Tibial artery (tissue), 4 donors: ENCODE measurements at regions not wholly inside any gene's neighbourhood (a gene's known extent, or its start where the extent isn't known, plus 50 kb on each side); places are given as distances from the start of the nearest gene placed in this dataset.

ENCODE experiments used
- DNase-seq, 2 donors: peaks; one replicate each; pipeline ENCODE4 v3.0.0-alpha.2; 2019
- H3K27ac ChIP-seq, 2 donors: fragments of 200-600 bp; sonication (generic) in 1 of 2; 1 replicate in 1 of 2; 2 replicates in 1 of 2; pipeline ENCODE4 v1.5.1; 2018 to 2019; ENCODE audit warnings: mild to moderate bottlenecking in 1 of 2
- H3K27me3 ChIP-seq, 2 donors: fragments of 200-600 bp; sonication (generic) in 1 of 2; one replicate each; pipeline versions ENCODE4 v1.5.1 to v1.6.0; 2016 to 2019
- H3K36me3 ChIP-seq, 3 donors: fragments of 200-600 bp; sonication (generic) in 2 of 3; one replicate each; pipeline ENCODE4 v1.5.1; 2016 to 2019; ENCODE audit warnings: mild to moderate bottlenecking in 2 of 3
- H3K4me1 ChIP-seq, 4 donors: fragments of 200-600 bp; sonication (generic) in 2 of 4; 1 replicate in 3 of 4; 2 replicates in 1 of 4; pipeline ENCODE4 v1.5.1; 2016 to 2019
- H3K4me3 ChIP-seq, 2 donors: fragments of 200-600 bp; sonication (generic) in 1 of 2; 1 replicate in 1 of 2; 2 replicates in 1 of 2; pipeline ENCODE4 v1.5.1; 2018 to 2019; ENCODE audit warnings: mild to moderate bottlenecking in 2 of 2
- H3K9me3 ChIP-seq, 3 donors: fragments of 200-600 bp; sonication (generic) in 1 of 3; one replicate each; pipeline ENCODE4 v1.5.1; 2016 to 2019
- intact Hi-C: fragments of 100-400 bp; cut with DNase I; formaldehyde crosslinking; loops from one replicate; pipeline ENCODE4 v1.15.0; 2023; ENCODE audit warnings: low total_unique reads
- TF ChIP-seq, protein P1 (sequence below), 2 experiments: fragments of 200-600 bp in 1 of 2; fragments of 450-650 bp in 1 of 2; IDR thresholded peaks; one replicate each; pipeline ENCODE4 v1.5.1; 2017 to 2019; ENCODE audit warnings: antibody characterized with exemption in 2 of 2, mild to moderate bottlenecking in 1 of 2, moderate library complexity in 1 of 2

DNA sequence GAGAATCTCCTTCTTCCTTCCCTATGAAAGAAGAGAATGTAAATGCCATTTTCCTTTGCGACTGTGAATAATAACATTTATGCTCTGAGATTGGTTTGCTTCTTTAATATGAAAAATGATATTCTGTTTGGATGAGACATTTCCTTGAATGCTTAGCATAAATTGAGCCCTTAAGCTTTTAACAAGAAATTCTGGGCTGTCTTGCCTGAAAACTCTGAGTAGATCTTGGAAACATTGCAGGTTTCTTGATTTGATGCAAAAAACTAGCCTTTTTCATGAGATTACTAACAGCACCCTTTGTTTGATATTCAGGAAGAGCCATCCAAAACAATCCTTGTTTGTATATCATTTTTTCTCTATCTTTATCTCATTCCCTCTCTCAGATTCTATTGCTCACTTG is 272.5 kb downstream of the TMEM38B start:
- Histone ChIP-seq H3K36me3 (no peaks in the 10 kb centered on the region), H3K9me3 (no peaks in the 10 kb centered on the region), H3K27me3 (no peaks in the 10 kb centered on the region), H3K4me3 (no peak overlapping the region), H3K4me1 (no peaks in the 10 kb centered on the region), H3K27ac (no peak overlapping the region)
- intact Hi-C loops, result no loop called here
- TF ChIP-seq, protein P1, sequence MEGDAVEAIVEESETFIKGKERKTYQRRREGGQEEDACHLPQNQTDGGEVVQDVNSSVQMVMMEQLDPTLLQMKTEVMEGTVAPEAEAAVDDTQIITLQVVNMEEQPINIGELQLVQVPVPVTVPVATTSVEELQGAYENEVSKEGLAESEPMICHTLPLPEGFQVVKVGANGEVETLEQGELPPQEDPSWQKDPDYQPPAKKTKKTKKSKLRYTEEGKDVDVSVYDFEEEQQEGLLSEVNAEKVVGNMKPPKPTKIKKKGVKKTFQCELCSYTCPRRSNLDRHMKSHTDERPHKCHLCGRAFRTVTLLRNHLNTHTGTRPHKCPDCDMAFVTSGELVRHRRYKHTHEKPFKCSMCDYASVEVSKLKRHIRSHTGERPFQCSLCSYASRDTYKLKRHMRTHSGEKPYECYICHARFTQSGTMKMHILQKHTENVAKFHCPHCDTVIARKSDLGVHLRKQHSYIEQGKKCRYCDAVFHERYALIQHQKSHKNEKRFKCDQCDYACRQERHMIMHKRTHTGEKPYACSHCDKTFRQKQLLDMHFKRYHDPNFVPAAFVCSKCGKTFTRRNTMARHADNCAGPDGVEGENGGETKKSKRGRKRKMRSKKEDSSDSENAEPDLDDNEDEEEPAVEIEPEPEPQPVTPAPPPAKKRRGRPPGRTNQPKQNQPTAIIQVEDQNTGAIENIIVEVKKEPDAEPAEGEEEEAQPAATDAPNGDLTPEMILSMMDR (IDR thresholded peaks at IDR 0.05), result no peak
- DNase-seq, result no peak

GRCh38 chr9:105967248-105967647 is 272.9 kb downstream of the TMEM38B start:
- intact Hi-C loops, result no loop called here
- H3K36me3 ChIP-seq, result no peaks in the 10 kb centered on the region
- no peak for DNase-seq
- H3K27ac ChIP-seq, result no peak overlapping the region
- TF ChIP-seq, protein P1 (IDR thresholded peaks at IDR 0.05), result no peak
- no peaks in the 10 kb centered on the region for H3K4me1 ChIP-seq
- H3K4me3 ChIP-seq, result no peak overlapping the region
- H3K27me3 ChIP-seq, result no peaks in the 10 kb centered on the region
- H3K9me3 ChIP-seq, result no peaks in the 10 kb centered on the region

DNA sequence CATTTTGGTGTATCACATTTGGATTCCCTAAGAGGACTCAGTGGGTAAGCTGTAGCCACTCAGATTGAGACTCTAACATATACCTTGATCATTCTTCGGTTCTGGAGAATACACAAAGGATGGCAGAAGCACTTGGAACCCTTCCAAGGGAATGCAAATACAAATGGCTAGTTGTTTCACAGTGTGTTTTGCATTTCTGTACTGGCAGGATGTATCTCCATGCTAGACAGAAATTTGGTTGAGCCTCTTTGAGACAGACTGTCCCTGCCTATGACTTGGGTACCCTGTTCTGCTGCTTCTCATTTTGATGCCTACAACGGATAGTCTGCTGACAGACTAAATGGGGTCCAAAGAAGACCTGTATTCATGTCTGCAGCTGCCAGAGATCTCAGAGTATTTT is 273.5 kb downstream of the TMEM38B start:
- DNase-seq, result no peak
- Histone ChIP-seq H3K4me3 (no peak overlapping the region), H3K36me3 (no peaks in the 10 kb centered on the region), H3K27me3 (no peaks in the 10 kb centered on the region), H3K27ac (no peak overlapping the region), H3K4me1 (no peaks in the 10 kb centered on the region), H3K9me3 (no peaks in the 10 kb centered on the region)
- TF ChIP-seq, protein P1 (IDR thresholded peaks at IDR 0.05), result no peak
- intact Hi-C loops, result no loop called here

DNA sequence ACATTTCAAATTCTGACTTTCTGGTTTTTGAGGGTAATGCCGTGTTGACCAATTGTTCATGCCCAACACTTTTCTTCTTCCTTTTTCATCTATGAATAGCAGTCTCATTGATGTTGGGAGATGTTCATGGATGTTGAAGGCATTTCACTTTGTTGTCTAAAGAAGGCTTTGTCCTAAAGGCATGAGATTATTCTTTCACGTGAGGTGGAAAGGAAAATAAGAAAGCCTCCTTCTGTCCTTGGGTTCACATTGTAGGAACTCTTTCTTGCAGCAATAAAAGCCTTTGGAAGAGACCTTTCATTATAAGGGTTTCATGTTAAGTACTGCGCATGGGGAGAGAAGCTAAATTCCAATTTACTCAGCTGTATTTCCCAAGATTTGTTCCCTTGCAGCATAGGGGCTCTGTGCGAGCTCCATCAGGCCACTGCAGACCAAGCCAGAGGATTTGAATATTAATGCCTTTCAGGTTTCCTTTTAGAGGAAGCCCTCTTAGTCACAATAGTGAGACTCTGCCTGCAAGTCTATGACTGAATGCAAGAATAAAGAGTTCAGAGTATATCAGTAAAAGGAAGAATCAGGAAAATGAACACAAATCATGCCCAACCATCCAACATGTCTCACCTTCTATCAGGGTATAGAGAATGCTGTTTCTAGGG is 274.6 kb downstream of the TMEM38B start:
- H3K4me3 ChIP-seq, result no peak overlapping the region
- intact Hi-C loops, result no loop called here
- H3K27ac ChIP-seq, result no peak overlapping the region
- TF ChIP-seq, protein P1 (IDR thresholded peaks at IDR 0.05), result no peak
- peaks cover 0 to 6% (median 0%) of the 10 kb centered on the region in 4 donors for H3K4me1 ChIP-seq
- H3K36me3 ChIP-seq, result no peaks in the 10 kb centered on the region
- H3K9me3 ChIP-seq, result no peaks in the 10 kb centered on the region
- no peaks in the 10 kb centered on the region for H3K27me3 ChIP-seq
- DNase-seq, result no peak

- Histone ChIP-seq H3K4me1 (peaks cover 0 to 13% (median 0%) of the 10 kb centered on the region in 4 donors), H3K4me3 (no peak overlapping the region), H3K27me3 (no peaks in the 10 kb centered on the region), H3K9me3 (no peaks in the 10 kb centered on the region), H3K36me3 (no peaks in the 10 kb centered on the region), H3K27ac (no peak overlapping the region)
- intact Hi-C loops, result no loop called here
- DNase-seq, result no peak
- TF ChIP-seq, protein P1 (IDR thresholded peaks at IDR 0.05), result no peak
Observed at GRCh38 chr9:105969636-105970035, 275.3 kb downstream of the TMEM38B start.

DNA sequence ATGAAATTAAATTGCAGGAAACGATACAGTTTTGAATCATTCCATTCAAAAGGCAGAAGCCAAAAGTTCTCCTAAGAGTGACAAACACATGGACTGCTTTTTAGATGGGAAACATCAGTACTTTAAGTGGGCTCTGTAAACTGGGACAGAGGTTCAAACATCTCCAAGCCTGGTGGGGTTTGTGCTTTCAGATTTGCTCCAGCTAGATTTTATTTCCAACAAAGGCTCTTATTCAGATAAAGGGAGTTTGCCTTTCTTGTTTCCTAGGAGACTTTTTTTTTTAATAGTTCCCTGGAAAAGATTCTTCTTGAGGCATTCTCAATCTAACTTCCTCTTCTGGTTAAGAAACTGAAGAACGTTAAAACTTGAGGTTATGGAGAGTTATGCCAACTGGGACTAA is 277.6 kb downstream of the TMEM38B start:
- intact Hi-C loops, result no loop called here
- Histone ChIP-seq H3K36me3 (no peaks in the 10 kb centered on the region), H3K4me1 (peaks cover 0 to 19% (median 0%) of the 10 kb centered on the region in 4 donors), H3K27ac (no peak overlapping the region), H3K9me3 (no peaks in the 10 kb centered on the region), H3K27me3 (no peaks in the 10 kb centered on the region), H3K4me3 (no peak overlapping the region)
- no peak for DNase-seq
- TF ChIP-seq, protein P1 (IDR thresholded peaks at IDR 0.05), result no peak
